DOHH2 (cell line): ENCODE measurements at regions not wholly inside any gene's neighbourhood (a gene's known extent, or its start where the extent isn't known, plus 50 kb on each side); places are given as distances from the start of the nearest gene placed in this dataset.

Experiments used
- H3F3A ChIP-seq: fragments of 200-600 bp; sonication (generic), shearing (Covaris generic); 2 replicates; pipeline ENCODE4 v1.6.0; 2016; ENCODE audit warnings: antibody characterized with exemption, mild to moderate bottlenecking; ENCODE audit not compliant: control insufficient read depth, insufficient read depth
- H3K27ac ChIP-seq: fragments of 200-600 bp; sonication (generic); 2 replicates; pipeline ENCODE4 v1.5.1; 2014; ENCODE audit warnings: low read depth, mild to moderate bottlenecking, low read length, moderate library complexity
- H3K27me3 ChIP-seq: fragments of 200-600 bp; sonication (generic); 2 replicates; pipeline ENCODE4 v1.6.1; 2014; ENCODE audit warnings: mild to moderate bottlenecking, low read length, mixed read lengths; ENCODE audit not compliant: control insufficient read depth
- H3K36me3 ChIP-seq: fragments of 200-600 bp; sonication (generic); 2 replicates; pipeline ENCODE4 v1.6.1; 2014; ENCODE audit warnings: mild to moderate bottlenecking, low read length, moderate library complexity, mixed read lengths; ENCODE audit not compliant: control insufficient read depth
- H3K4me1 ChIP-seq: fragments of 200-600 bp; sonication (generic); 2 replicates; pipeline ENCODE4 v1.6.1; 2014; ENCODE audit warnings: mild to moderate bottlenecking, low read length, mixed read lengths; ENCODE audit not compliant: control insufficient read depth
- H3K4me2 ChIP-seq: fragments of 200-600 bp; sonication (generic); 2 replicates; pipeline ENCODE4 v1.6.0; 2014; ENCODE audit warnings: mild to moderate bottlenecking, low read length, moderate library complexity
- H3K4me3 ChIP-seq: fragments of 200-600 bp; sonication (generic); 2 replicates; pipeline ENCODE4 v1.5.1; 2014; ENCODE audit warnings: mild to moderate bottlenecking, low read length, mixed read lengths
- H3K79me2 ChIP-seq: fragments of 200-600 bp; sonication (generic); 2 replicates; pipeline ENCODE4 v1.6.1; 2014; ENCODE audit warnings: mild to moderate bottlenecking, low read length, mixed read lengths; ENCODE audit not compliant: control insufficient read depth
- H3K9me2 ChIP-seq: fragments of 200-600 bp; sonication (generic); replicated peaks from 2 replicates; pipeline ENCODE4 v1.6.1; 2014; ENCODE audit warnings: mild to moderate bottlenecking, low read length, mixed read lengths; ENCODE audit not compliant: control insufficient read depth
- H3K9me3 ChIP-seq: fragments of 200-600 bp; sonication (generic); 2 replicates; pipeline ENCODE4 v1.6.1; 2014; ENCODE audit warnings: antibody characterized with exemption, low read length, mixed read lengths; ENCODE audit not compliant: control insufficient read depth, insufficient read depth
- H4K20me1 ChIP-seq: fragments of 200-600 bp; sonication (generic); 2 replicates; pipeline ENCODE4 v1.6.0; 2014; ENCODE audit warnings: low read depth, mild to moderate bottlenecking, antibody characterized with exemption, low read length, moderate library complexity; ENCODE audit not compliant: control insufficient read depth, insufficient read depth
- EZH2phosphoT487 ChIP-seq: fragments of 200-600 bp; sonication (generic); IDR thresholded peaks from 2 replicates; pipeline ENCODE4 v1.6.1; 2017; ENCODE audit warnings: borderline replicate concordance, mild to moderate bottlenecking, antibody characterized with exemption, low read length, moderate library complexity, mixed read lengths
- TF ChIP-seq, protein P1 (sequence below): fragments of 200-600 bp; sonication (generic); IDR thresholded peaks from one replicate; pipeline ENCODE4 v1.5.1; 2014; ENCODE audit warnings: antibody characterized with exemption, mild to moderate bottlenecking, low read depth, low read length; ENCODE audit not compliant: poor library complexity, severe bottlenecking

DNA sequence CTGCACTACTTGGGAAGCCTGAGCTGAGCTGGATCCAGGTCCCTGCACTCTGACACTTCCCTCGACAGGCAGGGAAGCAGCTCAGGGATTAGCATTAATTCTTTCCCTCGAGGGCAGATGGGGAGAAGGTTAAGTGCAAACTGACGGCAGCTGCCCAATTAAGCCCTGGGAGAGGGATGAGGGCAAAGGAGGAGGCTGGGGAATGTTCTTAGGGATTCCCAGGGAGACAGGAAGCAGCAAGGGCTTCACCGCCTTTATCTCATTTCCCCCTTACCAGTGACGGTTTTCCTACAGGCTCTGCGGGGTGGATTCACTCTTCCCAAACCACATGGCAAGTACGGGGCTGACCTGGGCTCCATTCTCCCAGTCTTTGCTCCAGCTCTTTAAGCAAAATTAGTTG lies 519.0 kb upstream of the PROK2 start:
- Histone ChIP-seq H3K4me2 (no peak overlapping the region), H3K9me2 (no peaks in the 10 kb centered on the region), H4K20me1 (no peaks in the 10 kb centered on the region), H3K36me3 (no peaks in the 10 kb centered on the region), H3K27me3 (no peaks in the 10 kb centered on the region), H3K27ac (no peak overlapping the region), H3F3A (0 out of 2 replicates have a peak, but pooled peaks cover 2% of the 10 kb centered on the region), H3K4me3 (no peak overlapping the region), H3K4me1 (peaks cover 8% of the 10 kb centered on the region), H3K9me3 (no peaks in the 10 kb centered on the region), H3K79me2 (no peaks in the 10 kb centered on the region)
- TF ChIP-seq, protein P1, sequence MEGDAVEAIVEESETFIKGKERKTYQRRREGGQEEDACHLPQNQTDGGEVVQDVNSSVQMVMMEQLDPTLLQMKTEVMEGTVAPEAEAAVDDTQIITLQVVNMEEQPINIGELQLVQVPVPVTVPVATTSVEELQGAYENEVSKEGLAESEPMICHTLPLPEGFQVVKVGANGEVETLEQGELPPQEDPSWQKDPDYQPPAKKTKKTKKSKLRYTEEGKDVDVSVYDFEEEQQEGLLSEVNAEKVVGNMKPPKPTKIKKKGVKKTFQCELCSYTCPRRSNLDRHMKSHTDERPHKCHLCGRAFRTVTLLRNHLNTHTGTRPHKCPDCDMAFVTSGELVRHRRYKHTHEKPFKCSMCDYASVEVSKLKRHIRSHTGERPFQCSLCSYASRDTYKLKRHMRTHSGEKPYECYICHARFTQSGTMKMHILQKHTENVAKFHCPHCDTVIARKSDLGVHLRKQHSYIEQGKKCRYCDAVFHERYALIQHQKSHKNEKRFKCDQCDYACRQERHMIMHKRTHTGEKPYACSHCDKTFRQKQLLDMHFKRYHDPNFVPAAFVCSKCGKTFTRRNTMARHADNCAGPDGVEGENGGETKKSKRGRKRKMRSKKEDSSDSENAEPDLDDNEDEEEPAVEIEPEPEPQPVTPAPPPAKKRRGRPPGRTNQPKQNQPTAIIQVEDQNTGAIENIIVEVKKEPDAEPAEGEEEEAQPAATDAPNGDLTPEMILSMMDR, result no peak
- TF ChIP-seq EZH2phosphoT487, result no peak

DNA sequence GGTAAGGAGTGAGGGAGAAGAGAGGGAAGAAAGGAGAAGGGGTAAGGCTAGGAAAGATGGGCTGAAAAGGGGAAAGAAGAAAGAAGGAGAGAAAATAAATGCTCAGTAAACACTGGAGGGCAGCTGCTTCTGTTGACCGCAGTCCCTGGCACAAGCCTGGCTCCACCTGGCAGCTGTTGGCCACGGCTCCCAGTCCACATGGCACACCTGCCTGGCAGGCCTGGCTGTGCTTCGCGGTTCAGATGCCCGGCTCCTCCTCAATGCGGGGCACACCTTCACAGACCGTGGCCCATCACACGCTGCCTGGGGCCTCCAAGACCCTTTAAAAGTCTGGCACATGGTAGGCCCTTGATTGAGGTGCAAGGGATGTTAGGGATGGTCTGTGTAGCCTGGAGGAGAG lies 516.8 kb upstream of the PROK2 start:
- Histone ChIP-seq H3K4me3 (no peak overlapping the region), H3F3A (no peaks in the 10 kb centered on the region), H3K79me2 (no peaks in the 10 kb centered on the region), H3K9me3 (no peaks in the 10 kb centered on the region), H3K4me1 (peaks cover 7% of the 10 kb centered on the region), H4K20me1 (no peaks in the 10 kb centered on the region), H3K9me2 (no peaks in the 10 kb centered on the region), H3K27ac (no peak overlapping the region), H3K4me2 (no peak overlapping the region), H3K27me3 (no peaks in the 10 kb centered on the region), H3K36me3 (no peaks in the 10 kb centered on the region)
- TF ChIP-seq, protein P1, result no peak
- TF ChIP-seq EZH2phosphoT487, result no peak

DNA sequence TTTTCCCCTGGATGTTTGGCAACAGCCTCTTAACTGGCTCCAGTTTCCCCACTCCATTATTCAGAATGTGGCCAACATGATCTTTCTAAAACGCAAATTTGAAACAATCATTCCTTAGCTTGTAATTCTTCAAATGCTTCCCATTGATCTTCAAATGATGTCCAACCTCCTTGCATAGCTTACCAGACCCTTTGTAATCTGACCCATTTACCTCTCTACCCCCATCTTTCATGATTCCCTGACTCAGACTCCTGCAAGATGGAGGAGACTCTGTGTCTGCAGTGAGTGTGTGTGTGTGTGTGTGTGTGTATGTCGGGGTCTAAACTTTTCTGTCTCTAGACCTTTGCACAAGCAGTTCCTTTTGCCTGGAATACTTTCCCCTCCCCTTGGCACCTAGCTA lies 515.7 kb upstream of the PROK2 start:
- Histone ChIP-seq H3K27ac (no peak overlapping the region), H4K20me1 (no peaks in the 10 kb centered on the region), H3K36me3 (no peaks in the 10 kb centered on the region), H3F3A (no peaks in the 10 kb centered on the region), H3K4me2 (no peak overlapping the region), H3K27me3 (no peaks in the 10 kb centered on the region), H3K79me2 (no peaks in the 10 kb centered on the region), H3K4me3 (no peak overlapping the region), H3K9me2 (no peaks in the 10 kb centered on the region), H3K4me1 (peaks cover 7% of the 10 kb centered on the region), H3K9me3 (no peaks in the 10 kb centered on the region)
- no peak for TF ChIP-seq EZH2phosphoT487
- TF ChIP-seq, protein P1, result no peak

DNA sequence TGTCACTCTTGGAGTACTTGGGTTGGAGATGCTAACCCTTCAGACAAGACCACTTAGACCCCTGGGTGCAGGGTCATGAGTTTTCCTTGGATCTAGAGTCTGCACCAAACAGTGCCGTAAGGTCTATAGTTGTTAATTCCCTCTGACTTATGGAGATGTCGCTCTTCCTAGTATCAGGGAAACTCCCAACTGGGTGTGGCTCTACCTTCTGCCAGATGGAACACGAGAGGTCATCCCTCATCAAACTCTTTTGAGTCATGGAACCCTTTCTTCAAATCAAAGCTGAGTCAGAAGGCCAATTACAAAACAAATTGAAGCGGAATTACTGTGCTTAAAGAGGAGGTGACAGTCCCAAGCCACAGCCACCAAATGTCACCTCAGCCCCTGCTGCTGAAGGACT lies 514.9 kb upstream of the PROK2 start:
- no peaks in the 10 kb centered on the region for H3K36me3 ChIP-seq
- TF ChIP-seq, protein P1, result no peak
- TF ChIP-seq EZH2phosphoT487, result no peak
- H3K4me1 ChIP-seq, result peaks cover 7% of the 10 kb centered on the region
- H3K4me3 ChIP-seq, result no peak overlapping the region
- H3K27me3 ChIP-seq, result no peaks in the 10 kb centered on the region
- H3K27ac ChIP-seq, result no peak overlapping the region
- no peak overlapping the region for H3K4me2 ChIP-seq
- H3K9me2 ChIP-seq, result no peaks in the 10 kb centered on the region
- H4K20me1 ChIP-seq, result no peaks in the 10 kb centered on the region
- no peaks in the 10 kb centered on the region for H3K9me3 ChIP-seq
- H3F3A ChIP-seq, result no peaks in the 10 kb centered on the region
- H3K79me2 ChIP-seq, result no peaks in the 10 kb centered on the region
